B cell (primary cell): ENCODE measurements at regions not wholly inside any gene's neighbourhood (a gene's known extent, or its start where the extent isn't known, plus 50 kb on each side); places are given as distances from the start of the nearest gene placed in this dataset.

Experiments
- ATAC-seq: fragments of 200-7000 bp; cut with Tn5 transposase; one replicate; pipeline ENCODE4 v1.10.0; 2021; ENCODE audit warnings: low read depth, mild to moderate bottlenecking, moderate number of reproducible peaks, moderate library complexity
- CTCF ChIA-PET: fragments of 350-600 bp; sonication (Branson Sonifier 250); formaldehyde crosslinking; loops from one replicate; lab custom pipeline; 2021; ENCODE audit warnings: antibody characterized with exemption, inconsistent platforms; lab: Charles Lee
- POLR2A ChIA-PET: fragments of 350-600 bp; sonication (Branson Sonifier 250); formaldehyde crosslinking; loops from one replicate; lab custom pipeline; 2021; ENCODE audit warnings: antibody characterized with exemption; lab: Charles Lee
- DNase-seq: peaks from one replicate; pipeline ENCODE4 v3.0.0; 2013
- H2AFZ ChIP-seq: 2 replicates; pipeline ENCODE4 v1.6.1; 2012; ENCODE audit warnings: mild to moderate bottlenecking, low read depth, low read length; ENCODE audit not compliant: insufficient read depth, poor library complexity, severe bottlenecking
- H3K27ac ChIP-seq, 2 donors: 1 replicate in 1 of 2; 2 replicates in 1 of 2; pipeline ENCODE4 v1.5.1; 2012 to 2013; ENCODE audit warnings: low read length in 2 of 2, mild to moderate bottlenecking in 2 of 2, moderate library complexity in 1 of 2
- H3K27me3 ChIP-seq, 4 experiments: fragments of 200-600 bp in 1 of 4; sonication (generic) in 1 of 4; replicated peaks in 1 of 4; 1 replicate in 2 of 4; 2 replicates in 2 of 4; pipeline versions ENCODE4 v1.6.1 to v1.7.0; 2013 to 2016; ENCODE audit warnings: low read length in 3 of 4, mild to moderate bottlenecking in 2 of 4, mixed read lengths in 1 of 4, moderate library complexity in 1 of 4; ENCODE audit not compliant: insufficient read depth in 4 of 4, control insufficient read depth in 3 of 4; ENCODE audit errors: control extremely low read depth in 1 of 4
- H3K36me3 ChIP-seq, 2 experiments: replicated peaks in 1 of 2; 1 replicate in 1 of 2; 2 replicates in 1 of 2; pipeline versions ENCODE4 v1.6.1 to v1.7.1; 2013; ENCODE audit warnings: low read length in 1 of 2; ENCODE audit not compliant: insufficient read depth in 2 of 2, control insufficient read depth in 1 of 2; ENCODE audit errors: control extremely low read depth in 1 of 2, extremely low read depth in 1 of 2
- H3K4me1 ChIP-seq, 2 donors: fragments of 200-600 bp in 1 of 2; sonication (generic) in 1 of 2; 1 replicate in 1 of 2; 2 replicates in 1 of 2; pipeline versions ENCODE4 v1.5.1 to v1.6.1; 2013 to 2017; ENCODE audit warnings: low read length in 2 of 2; ENCODE audit not compliant: control insufficient read depth in 2 of 2, insufficient read depth in 2 of 2
- H3K4me2 ChIP-seq: replicated peaks from 2 replicates; pipeline ENCODE3; 2012; ENCODE audit warnings: mild to moderate bottlenecking, low read depth, low read length; ENCODE audit not compliant: poor library complexity, severe bottlenecking
- H3K4me3 ChIP-seq, 5 experiments: fragments of 200-600 bp in 1 of 5; sonication (generic) in 1 of 5; 1 replicate in 3 of 5; 2 replicates in 2 of 5; pipeline versions ENCODE4 v1.5.1 to v1.7.0; 2011 to 2016; ENCODE audit warnings: low read length in 4 of 5, mild to moderate bottlenecking in 4 of 5, low read depth in 2 of 5, control low read depth in 1 of 5, moderate library complexity in 1 of 5; ENCODE audit not compliant: insufficient read depth in 1 of 5; ENCODE audit errors: control extremely low read depth in 1 of 5, extremely low read depth in 1 of 5
- H3K79me2 ChIP-seq: fragments of 200-600 bp; sonication (generic); one replicate; pipeline ENCODE4 v1.6.0; 2016; ENCODE audit warnings: low read length; ENCODE audit not compliant: control insufficient read depth, insufficient read depth
- H3K9ac ChIP-seq: fragments of 200-600 bp; sonication (generic); 2 replicates; pipeline ENCODE4 v1.6.1; 2017; ENCODE audit warnings: mild to moderate bottlenecking, low read length, moderate library complexity
- H3K9me3 ChIP-seq, 3 donors: one replicate each; pipeline versions ENCODE4 v1.6.1 to v1.7.1; 2013; ENCODE audit warnings: low read length in 2 of 3; ENCODE audit not compliant: control insufficient read depth in 2 of 3, insufficient read depth in 1 of 3; ENCODE audit errors: control extremely low read depth in 1 of 3
- H4K20me1 ChIP-seq: 2 replicates; pipeline ENCODE4 v1.6.0; 2012; ENCODE audit warnings: mild to moderate bottlenecking, low read length; ENCODE audit not compliant: insufficient read depth, control insufficient read depth, poor library complexity, severe bottlenecking
- H3K27ac Mint-ChIP-seq: one replicate; pipeline ENCODE4 v1.8.0; 2021; ENCODE audit warnings: mixed read lengths
- H3K27me3 Mint-ChIP-seq: one replicate; pipeline ENCODE4 v1.8.0; 2021; ENCODE audit warnings: mixed read lengths
- H3K4me1 Mint-ChIP-seq: one replicate; pipeline ENCODE4 v1.8.0; 2021; ENCODE audit warnings: mixed read lengths
- H3K4me3 Mint-ChIP-seq: one replicate; pipeline ENCODE4 v1.8.0; 2021; ENCODE audit warnings: mixed read lengths
- H3K9me3 Mint-ChIP-seq: one replicate; pipeline ENCODE4 v1.8.0; 2022; ENCODE audit warnings: mixed read lengths; ENCODE audit not compliant: insufficient read depth
- EZH2 ChIP-seq: IDR thresholded peaks from 2 replicates; pipeline ENCODE4 v1.6.1; 2012; ENCODE audit warnings: borderline replicate concordance, low read depth, mild to moderate bottlenecking, moderate library complexity, low read length; ENCODE audit not compliant: insufficient read depth, poor library complexity, severe bottlenecking
- WGBS: methylation state at CpG from one replicate; pipeline ENCODE4 v1.1.5; 2013; ENCODE audit warnings: missing lambda C conversion rate; ENCODE audit not compliant: insufficient coverage; 5-methylcytosine and 5-hydroxymethylcytosine counted together
- intact Hi-C: fragments of 100-400 bp; cut with micrococcal nuclease; formaldehyde crosslinking; loops from one replicate; pipeline ENCODE4 v1.10.0; 2022
- TF ChIP-seq, protein P1 (sequence below): fragments of 200-600 bp; IDR thresholded peaks from one replicate; pipeline ENCODE4 v1.8.0; 2022; ENCODE audit warnings: antibody characterized with exemption, mild to moderate bottlenecking

DNA sequence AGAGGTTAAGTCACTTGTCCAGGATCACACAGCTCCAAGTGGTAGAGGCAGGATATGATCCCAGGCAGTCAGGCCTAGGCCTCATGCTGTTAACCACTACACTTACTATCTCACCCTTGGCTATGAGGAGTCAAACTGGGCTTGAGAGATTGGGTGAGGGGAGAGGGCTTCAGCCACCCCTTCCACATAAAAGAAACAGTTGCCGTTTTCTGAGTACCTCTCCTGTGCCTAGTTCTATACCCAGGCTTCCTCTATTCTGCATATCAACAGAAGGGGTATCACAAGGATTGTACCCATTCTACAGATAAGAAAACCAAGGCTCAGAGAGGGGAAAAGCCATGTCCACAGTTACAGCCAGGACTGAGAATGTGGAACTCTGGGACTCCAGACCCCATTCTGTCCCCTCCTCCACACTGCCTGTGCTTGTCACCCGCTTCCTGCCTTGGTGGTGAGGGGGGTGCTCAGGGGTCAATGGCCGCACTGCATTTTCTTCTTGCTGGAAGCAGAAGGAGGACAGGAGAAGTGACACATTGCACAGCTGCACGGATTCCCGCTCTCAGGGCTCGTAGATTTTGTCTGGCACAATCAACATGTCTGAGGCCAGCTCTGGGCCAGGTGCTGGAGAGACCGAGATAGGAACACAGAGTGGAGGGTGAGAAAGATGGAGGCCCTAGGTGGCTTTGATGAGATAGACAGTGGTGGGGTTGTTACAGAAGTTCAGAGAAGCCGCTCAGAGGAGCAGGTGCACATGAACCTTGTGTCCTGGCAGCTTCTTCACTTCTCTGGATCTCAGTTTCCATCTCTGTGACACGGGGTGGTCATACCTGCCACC, 108.4 kb upstream of the PTPN1 start:
- intact Hi-C loops = no loop called here
- Mint-ChIP-seq H3K4me3 (no peak overlapping the region), H3K9me3 (no peaks in the 10 kb centered on the region), H3K4me1 (no peaks in the 10 kb centered on the region), H3K27ac (no peak overlapping the region), H3K27me3 (peaks cover 20% of the 10 kb centered on the region)
- no peak for ATAC-seq
- POLR2A ChIA-PET = no interaction called here
- H2AFZ ChIP-seq = no peak overlapping the region
- 90% methylated on average over 8 of the region's 9 CpGs for WGBS
- H3K4me3 ChIP-seq = no peak overlapping the region
- peaks cover 0 to 2% (median 0%) of the 10 kb centered on the region in 4 experiments for H3K27me3 ChIP-seq
- H4K20me1 ChIP-seq = no peaks in the 10 kb centered on the region
- DNase-seq = no peak
- TF ChIP-seq EZH2 = no peak
- TF ChIP-seq, protein P1, sequence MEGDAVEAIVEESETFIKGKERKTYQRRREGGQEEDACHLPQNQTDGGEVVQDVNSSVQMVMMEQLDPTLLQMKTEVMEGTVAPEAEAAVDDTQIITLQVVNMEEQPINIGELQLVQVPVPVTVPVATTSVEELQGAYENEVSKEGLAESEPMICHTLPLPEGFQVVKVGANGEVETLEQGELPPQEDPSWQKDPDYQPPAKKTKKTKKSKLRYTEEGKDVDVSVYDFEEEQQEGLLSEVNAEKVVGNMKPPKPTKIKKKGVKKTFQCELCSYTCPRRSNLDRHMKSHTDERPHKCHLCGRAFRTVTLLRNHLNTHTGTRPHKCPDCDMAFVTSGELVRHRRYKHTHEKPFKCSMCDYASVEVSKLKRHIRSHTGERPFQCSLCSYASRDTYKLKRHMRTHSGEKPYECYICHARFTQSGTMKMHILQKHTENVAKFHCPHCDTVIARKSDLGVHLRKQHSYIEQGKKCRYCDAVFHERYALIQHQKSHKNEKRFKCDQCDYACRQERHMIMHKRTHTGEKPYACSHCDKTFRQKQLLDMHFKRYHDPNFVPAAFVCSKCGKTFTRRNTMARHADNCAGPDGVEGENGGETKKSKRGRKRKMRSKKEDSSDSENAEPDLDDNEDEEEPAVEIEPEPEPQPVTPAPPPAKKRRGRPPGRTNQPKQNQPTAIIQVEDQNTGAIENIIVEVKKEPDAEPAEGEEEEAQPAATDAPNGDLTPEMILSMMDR = no peak
- no peak overlapping the region for H3K27ac ChIP-seq
- no peaks in the 10 kb centered on the region for H3K4me1 ChIP-seq
- no peaks in the 10 kb centered on the region for H3K36me3 ChIP-seq
- no peaks in the 10 kb centered on the region for H3K9me3 ChIP-seq
- no peak overlapping the region for H3K9ac ChIP-seq
- no peaks in the 10 kb centered on the region for H3K79me2 ChIP-seq
- CTCF ChIA-PET = no interaction called here
- no peak overlapping the region for H3K4me2 ChIP-seq
